Trophoblast cell (in vitro differentiated cells and primary cell): ENCODE measurements at regions not wholly inside any gene's neighbourhood (a gene's known extent, or its start where the extent isn't known, plus 50 kb on each side); places are given as distances from the start of the nearest gene placed in this dataset.

ENCODE experiments used
- DNase-seq, 2 donors: peaks; one replicate each; pipeline ENCODE4 v3.0.0-alpha.2; 2016
- H2AFZ ChIP-seq: 2 replicates; pipeline ENCODE4 v1.6.1; 2013; ENCODE audit warnings: low read length, moderate library complexity, mild to moderate bottlenecking; ENCODE audit not compliant: insufficient read depth, poor library complexity
- H2AK5ac ChIP-seq: 2 replicates; pipeline ENCODE4 v1.6.1; 2013; ENCODE audit warnings: mild to moderate bottlenecking, low read length
- H2BK120ac ChIP-seq: 2 replicates; pipeline ENCODE4 v1.6.1; 2013; ENCODE audit warnings: low read length, mild to moderate bottlenecking, moderate library complexity; ENCODE audit not compliant: insufficient read depth, poor library complexity
- H2BK12ac ChIP-seq: 2 replicates; pipeline ENCODE4 v1.6.1; 2013; ENCODE audit warnings: mild to moderate bottlenecking, low read length, moderate library complexity
- H2BK5ac ChIP-seq: 2 replicates; pipeline ENCODE4 v1.6.1; 2013; ENCODE audit warnings: low read length, low read depth, moderate library complexity, mild to moderate bottlenecking; ENCODE audit not compliant: poor library complexity
- H3K14ac ChIP-seq: 2 replicates; pipeline ENCODE4 v1.6.1; 2013; ENCODE audit warnings: mild to moderate bottlenecking, low read length
- H3K18ac ChIP-seq: 2 replicates; pipeline ENCODE4 v1.6.1; 2013; ENCODE audit warnings: mild to moderate bottlenecking, low read length
- H3K23ac ChIP-seq: 2 replicates; pipeline ENCODE4 v1.6.1; 2013; ENCODE audit warnings: low read length
- H3K27ac ChIP-seq: 2 replicates; pipeline ENCODE4 v1.5.1; 2013; ENCODE audit warnings: low read depth, mild to moderate bottlenecking, inconsistent platforms, low read length, moderate library complexity
- H3K27me3 ChIP-seq: 2 replicates; pipeline ENCODE4 v1.6.1; 2013; ENCODE audit warnings: inconsistent platforms, mild to moderate bottlenecking, low read length, moderate library complexity; ENCODE audit not compliant: insufficient read depth
- H3K36me3 ChIP-seq, 2 experiments: 1 replicate in 1 of 2; 2 replicates in 1 of 2; pipeline ENCODE4 v1.6.1; 2013; ENCODE audit warnings: low read length in 2 of 2, mild to moderate bottlenecking in 2 of 2, moderate library complexity in 1 of 2; ENCODE audit not compliant: insufficient read depth in 2 of 2, control insufficient read depth in 1 of 2
- H3K4ac ChIP-seq: 2 replicates; pipeline ENCODE4 v1.6.1; 2013; ENCODE audit warnings: low read depth, mild to moderate bottlenecking, low read length, moderate library complexity
- H3K4me1 ChIP-seq, 2 experiments: 1 replicate in 1 of 2; 2 replicates in 1 of 2; pipeline ENCODE4 v1.6.1; 2013; ENCODE audit warnings: low read length in 2 of 2, mild to moderate bottlenecking in 2 of 2, moderate library complexity in 1 of 2; ENCODE audit not compliant: insufficient read depth in 2 of 2, control insufficient read depth in 1 of 2
- H3K4me2 ChIP-seq: 2 replicates; pipeline ENCODE4 v1.6.1; 2013; ENCODE audit warnings: inconsistent platforms, mild to moderate bottlenecking, low read length, moderate library complexity
- H3K4me3 ChIP-seq: 2 replicates; pipeline ENCODE4 v1.5.1; 2013; ENCODE audit warnings: mild to moderate bottlenecking, low read depth, low read length, inconsistent platforms
- H3K79me1 ChIP-seq: one replicate; pipeline ENCODE4 v1.6.1; 2013; ENCODE audit warnings: low read length
- H3K79me2 ChIP-seq: 2 replicates; pipeline ENCODE4 v1.6.1; 2013; ENCODE audit warnings: low read length, mild to moderate bottlenecking; ENCODE audit not compliant: control insufficient read depth, insufficient read depth, poor library complexity
- H3K9ac ChIP-seq: 2 replicates; pipeline ENCODE4 v1.6.1; 2013; ENCODE audit warnings: mild to moderate bottlenecking, low read length
- H3K9me3 ChIP-seq: 2 replicates; pipeline ENCODE4 v1.6.1; 2013; ENCODE audit warnings: low read depth, mild to moderate bottlenecking, control low read depth, inconsistent platforms, low read length; ENCODE audit not compliant: insufficient read depth
- H4K12ac ChIP-seq: 2 replicates; pipeline ENCODE4 v1.6.1; 2013; ENCODE audit warnings: low read depth, mild to moderate bottlenecking, low read length, moderate library complexity
- H4K8ac ChIP-seq: 2 replicates; pipeline ENCODE4 v1.6.1; 2013; ENCODE audit warnings: low read depth, mild to moderate bottlenecking, low read length, moderate library complexity
- H4K91ac ChIP-seq: one replicate; pipeline ENCODE4 v1.6.1; 2013; ENCODE audit warnings: low read depth, mild to moderate bottlenecking, low read length, moderate library complexity
- WGBS: extraction: QIAGEN DNeasy Blood & Tissue Kit; methylation state at CpG from one replicate; pipeline ENCODE4 v1.1.7; 2013; ENCODE audit warnings: missing lambda C conversion rate; ENCODE audit not compliant: insufficient read length, insufficient coverage; ENCODE audit errors: extremely low coverage; 5-methylcytosine and 5-hydroxymethylcytosine counted together

DNA sequence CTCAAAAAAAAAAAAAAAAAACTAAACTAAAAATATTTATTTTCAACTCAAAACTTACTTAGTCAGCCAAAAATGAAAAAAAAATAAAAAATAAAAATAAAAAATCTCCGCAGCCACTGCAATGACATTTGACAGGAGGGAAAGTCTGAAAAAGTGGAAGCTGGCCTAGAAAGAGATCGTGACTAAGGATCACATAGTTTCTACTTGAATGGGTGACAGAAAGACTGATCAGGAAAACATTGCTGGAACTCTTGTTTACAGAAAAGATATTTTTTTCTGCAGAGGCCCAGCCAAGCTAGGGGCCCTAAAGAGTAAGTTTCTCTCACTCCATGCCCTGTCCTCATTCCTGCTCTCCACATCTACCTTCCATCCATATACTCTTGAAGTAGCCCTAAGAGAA lies 92.8 kb upstream of the KCND2 start:
- Histone ChIP-seq H3K27me3 (no peaks in the 10 kb centered on the region), H2AFZ (no peak overlapping the region), H2AK5ac (no peak overlapping the region), H2BK5ac (no peak overlapping the region), H3K4me2 (no peak overlapping the region), H4K91ac (no peak overlapping the region), H3K36me3 (no peaks in the 10 kb centered on the region), H3K9ac (no peak overlapping the region), H3K4me1 (no peaks in the 10 kb centered on the region), H3K79me1 (no peaks in the 10 kb centered on the region), H3K4me3 (no peak overlapping the region), H3K9me3 (no peaks in the 10 kb centered on the region), H4K12ac (no peak overlapping the region), H3K4ac (no peak overlapping the region), H3K79me2 (no peaks in the 10 kb centered on the region), H3K27ac (no peak overlapping the region), H3K18ac (no peak overlapping the region), H3K14ac (no peak overlapping the region), H2BK120ac (no peak overlapping the region), H3K23ac (no peak overlapping the region), H2BK12ac (no peak overlapping the region), H4K8ac (no peak overlapping the region)
- no CpG with 5 or more reads among the region's 2 CpGs for WGBS
- DNase-seq, result no peak

DNA sequence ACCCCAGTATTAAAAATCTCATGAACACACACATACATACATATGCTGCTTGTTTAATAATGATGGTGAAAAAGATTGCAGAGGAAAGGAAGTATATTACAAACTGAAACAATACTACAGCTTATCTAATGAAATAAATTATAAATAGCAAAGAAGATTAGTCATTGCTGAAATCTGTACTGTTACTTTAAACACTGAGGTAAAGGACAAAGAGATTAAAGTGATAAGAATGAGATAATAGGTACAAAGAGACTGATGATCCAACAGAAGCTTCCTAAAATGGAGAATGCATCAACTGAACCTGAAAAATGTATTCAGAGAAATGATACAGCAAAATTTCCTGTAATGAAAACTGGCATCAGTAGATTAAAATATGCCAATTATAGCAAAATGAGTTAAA lies 91.5 kb upstream of the KCND2 start:
- no peak overlapping the region for H3K18ac ChIP-seq
- no peak overlapping the region for H3K27ac ChIP-seq
- H4K91ac ChIP-seq, result no peak overlapping the region
- no peak overlapping the region for H2BK12ac ChIP-seq
- no peak overlapping the region for H2AK5ac ChIP-seq
- no peak overlapping the region for H3K23ac ChIP-seq
- H3K4me3 ChIP-seq, result no peak overlapping the region
- no peak overlapping the region for H4K8ac ChIP-seq
- no peak overlapping the region for H2AFZ ChIP-seq
- no peaks in the 10 kb centered on the region for H3K4me1 ChIP-seq
- no peaks in the 10 kb centered on the region for H3K9me3 ChIP-seq
- no peak overlapping the region for H3K9ac ChIP-seq
- H4K12ac ChIP-seq, result no peak overlapping the region
- no peak overlapping the region for H3K4me2 ChIP-seq
- no peaks in the 10 kb centered on the region for H3K79me2 ChIP-seq
- no peak overlapping the region for H2BK5ac ChIP-seq
- H3K14ac ChIP-seq, result no peak overlapping the region
- H2BK120ac ChIP-seq, result no peak overlapping the region
- DNase-seq, result no peak
- no peaks in the 10 kb centered on the region for H3K27me3 ChIP-seq
- H3K79me1 ChIP-seq, result no peaks in the 10 kb centered on the region
- H3K4ac ChIP-seq, result no peak overlapping the region
- no peaks in the 10 kb centered on the region for H3K36me3 ChIP-seq

DNA sequence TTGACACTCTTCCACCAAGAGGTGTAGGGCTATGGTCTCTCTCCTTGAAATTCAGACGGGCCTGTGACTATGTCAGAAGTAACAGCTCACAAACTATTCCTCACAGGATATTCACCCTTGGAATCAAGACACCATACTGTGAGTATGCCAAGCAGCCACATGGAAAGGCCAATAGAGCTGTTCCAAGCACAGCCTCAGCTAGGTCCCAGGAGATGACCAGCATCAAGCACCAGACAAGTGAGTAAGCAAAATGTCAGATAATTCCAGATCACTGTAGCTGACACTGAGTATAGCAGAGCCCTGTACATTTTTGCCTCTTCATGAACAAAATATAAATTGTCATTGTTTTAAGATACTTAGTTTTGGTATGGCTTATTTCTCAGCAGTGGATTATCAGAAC lies 88.1 kb upstream of the KCND2 start:
- no peak overlapping the region for H2AFZ ChIP-seq
- no peak overlapping the region for H3K14ac ChIP-seq
- no peak overlapping the region for H4K91ac ChIP-seq
- no peak overlapping the region for H3K4me2 ChIP-seq
- H3K4me3 ChIP-seq, result no peak overlapping the region
- H3K79me2 ChIP-seq, result no peaks in the 10 kb centered on the region
- no peak overlapping the region for H3K4ac ChIP-seq
- no peaks in the 10 kb centered on the region for H3K4me1 ChIP-seq
- H3K9ac ChIP-seq, result no peak overlapping the region
- no peak for DNase-seq
- no peaks in the 10 kb centered on the region for H3K79me1 ChIP-seq
- H2BK120ac ChIP-seq, result no peak overlapping the region
- H3K18ac ChIP-seq, result no peak overlapping the region
- no peak overlapping the region for H4K12ac ChIP-seq
- no peaks in the 10 kb centered on the region for H3K36me3 ChIP-seq
- H3K23ac ChIP-seq, result no peak overlapping the region
- no peak overlapping the region for H4K8ac ChIP-seq
- H2BK5ac ChIP-seq, result no peak overlapping the region
- H3K27me3 ChIP-seq, result no peaks in the 10 kb centered on the region
- WGBS, result no CpG with 5 or more reads among the region's 1 CpG
- no peaks in the 10 kb centered on the region for H3K9me3 ChIP-seq
- no peak overlapping the region for H3K27ac ChIP-seq
- H2AK5ac ChIP-seq, result no peak overlapping the region
- no peak overlapping the region for H2BK12ac ChIP-seq

DNA sequence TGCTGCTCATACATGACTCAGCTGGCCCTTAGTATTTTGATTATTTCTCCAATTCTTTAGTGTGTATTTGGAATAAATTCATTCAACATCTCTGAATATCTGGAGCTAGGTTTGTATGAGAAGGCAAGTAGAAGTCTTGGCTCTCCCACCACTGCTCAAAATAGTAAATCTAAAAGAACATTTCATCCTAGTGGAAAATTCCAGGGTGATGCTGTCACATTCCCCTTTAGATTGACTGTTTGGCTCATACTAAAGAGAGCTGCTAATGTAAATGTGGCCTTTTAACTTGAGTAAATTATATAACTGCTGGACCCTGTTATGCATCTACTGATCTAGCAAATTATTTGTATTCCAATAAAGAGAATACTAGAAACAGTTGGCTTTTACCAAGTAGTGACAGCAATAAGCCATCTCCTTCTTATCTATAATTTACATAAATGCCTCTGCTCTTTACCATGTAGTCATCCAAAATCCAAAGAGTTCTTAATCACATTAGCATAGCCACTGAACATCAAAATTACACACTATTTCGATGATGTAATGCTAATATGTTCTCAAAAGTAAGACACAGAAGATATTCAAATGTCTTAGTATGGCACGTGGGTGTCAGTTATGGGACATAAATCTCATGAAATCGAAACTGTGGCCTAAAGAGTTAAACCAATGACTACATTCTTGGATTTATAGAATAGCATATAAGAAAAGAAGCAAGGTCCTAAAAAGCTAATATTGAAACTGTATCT lies 86.9 kb upstream of the KCND2 start:
- WGBS, result no CpG with 5 or more reads among the region's 3 CpGs
- H2BK5ac ChIP-seq, result no peak overlapping the region
- no peak overlapping the region for H3K4me2 ChIP-seq
- H3K79me2 ChIP-seq, result no peaks in the 10 kb centered on the region
- no peak overlapping the region for H3K23ac ChIP-seq
- no peak overlapping the region for H2BK120ac ChIP-seq
- no peaks in the 10 kb centered on the region for H3K9me3 ChIP-seq
- H3K9ac ChIP-seq, result no peak overlapping the region
- no peak overlapping the region for H3K14ac ChIP-seq
- no peak overlapping the region for H4K8ac ChIP-seq
- no peak overlapping the region for H2BK12ac ChIP-seq
- no peak overlapping the region for H4K12ac ChIP-seq
- H2AFZ ChIP-seq, result no peak overlapping the region
- H3K4me3 ChIP-seq, result no peak overlapping the region
- no peak overlapping the region for H2AK5ac ChIP-seq
- DNase-seq, result no peak
- H3K27me3 ChIP-seq, result no peaks in the 10 kb centered on the region
- H4K91ac ChIP-seq, result no peak overlapping the region
- H3K27ac ChIP-seq, result no peak overlapping the region
- no peaks in the 10 kb centered on the region for H3K36me3 ChIP-seq
- no peak overlapping the region for H3K4ac ChIP-seq
- H3K18ac ChIP-seq, result no peak overlapping the region
- peaks cover 0 to 4% of the 10 kb centered on the region in 2 experiments for H3K4me1 ChIP-seq
- H3K79me1 ChIP-seq, result no peaks in the 10 kb centered on the region
